Stimulated activated CD8-positive, alpha-beta memory T cell treated with anti-CD3 and anti-CD28 coated beads, Interleukin-4, amount 100 ng/mL, for 24 hours (primary cell): ENCODE measurements at regions not wholly inside any gene's neighbourhood (a gene's known extent, or its start where the extent isn't known, plus 50 kb on each side); places are given as distances from the start of the nearest gene placed in this dataset.

Experiments used
- DNase-seq: peaks from one replicate; pipeline ENCODE4 v3.0.0-alpha.2; 2020; ENCODE audit warnings: low read depth

DNA sequence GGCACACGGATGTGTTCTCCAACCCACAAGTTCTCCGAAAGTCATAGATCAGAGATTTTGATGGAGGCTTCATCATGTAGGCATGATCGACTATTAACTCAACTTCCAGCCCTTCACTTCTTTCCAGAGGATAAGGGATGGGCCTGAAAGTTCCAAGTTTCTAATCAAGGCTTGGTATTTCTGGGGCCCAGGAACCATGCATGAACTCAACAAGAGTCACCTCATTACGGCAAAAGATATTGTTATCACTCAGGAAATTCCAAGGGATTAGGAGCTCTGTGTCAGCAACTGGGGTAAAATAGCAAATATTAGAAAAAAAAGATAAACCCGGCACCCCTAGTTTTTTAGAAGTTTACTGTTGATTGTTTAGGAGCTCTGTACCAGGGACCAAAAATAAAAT lies 240.1 kb upstream of the PPP1R2C start:
- DNase-seq = no peak

DNA sequence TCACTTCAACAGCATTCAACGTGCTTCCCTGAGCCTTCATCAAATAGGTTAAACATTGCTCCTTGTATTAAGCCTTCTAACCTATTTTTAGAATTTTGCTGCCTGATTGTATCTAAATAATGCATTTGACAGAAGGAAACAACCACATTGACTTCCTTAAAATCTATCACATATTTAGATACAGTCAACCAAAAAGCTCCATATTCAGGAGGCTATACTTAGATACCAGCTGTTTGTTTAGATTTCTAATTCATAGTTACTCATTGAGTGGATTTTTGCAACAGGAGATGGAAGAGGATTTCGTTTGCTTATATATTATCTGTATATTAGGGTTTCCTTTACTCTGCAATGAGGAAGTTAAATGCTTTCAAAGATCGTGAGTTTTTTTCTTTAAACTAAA lies 241.1 kb upstream of the PPP1R2C start:
- no peak for DNase-seq

DNA sequence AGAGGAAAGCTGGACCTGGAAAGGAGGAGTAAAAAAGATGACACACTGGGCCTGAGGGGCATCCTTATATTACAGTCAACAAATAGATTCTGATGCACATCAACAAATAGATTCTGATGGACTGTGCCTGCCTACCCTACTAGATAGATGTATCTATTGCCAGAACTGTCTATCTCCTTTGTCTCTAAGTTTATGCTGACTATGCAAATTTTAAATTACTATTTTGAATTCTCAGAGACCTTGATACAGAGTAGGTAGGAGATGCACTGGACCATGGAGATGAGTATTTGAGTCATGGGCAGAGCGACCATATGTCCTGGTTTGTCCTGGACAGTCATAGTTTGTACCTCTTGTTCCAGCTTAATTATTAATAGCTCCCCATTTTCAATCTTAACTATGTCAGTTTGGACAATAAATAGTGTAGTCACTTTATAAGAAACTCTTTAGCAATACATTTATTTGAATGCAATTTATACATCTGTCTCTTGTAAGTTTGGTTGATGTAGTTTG lies 247.9 kb upstream of the PPP1R2C start:
- DNase-seq = no peak

DNA sequence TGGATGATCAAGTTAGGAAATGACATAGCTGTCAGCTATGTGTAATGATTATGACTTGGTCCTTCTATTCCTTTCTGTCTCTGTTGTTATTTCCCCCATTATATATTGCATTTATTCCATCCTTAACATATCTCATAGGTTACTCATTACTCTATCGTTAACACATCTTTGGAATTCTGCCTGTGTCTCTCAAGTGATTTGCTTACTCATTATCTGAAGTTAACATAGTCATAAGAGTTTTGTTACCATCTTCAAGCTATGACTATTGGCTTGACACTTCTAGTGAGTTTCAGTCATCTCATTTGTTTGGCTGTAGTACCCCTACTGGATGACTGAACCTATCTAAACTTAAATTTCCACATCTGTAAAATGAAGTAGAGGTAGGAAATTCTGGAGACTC lies 286.1 kb upstream of the PPP1R2C start:
- no peak for DNase-seq

DNA sequence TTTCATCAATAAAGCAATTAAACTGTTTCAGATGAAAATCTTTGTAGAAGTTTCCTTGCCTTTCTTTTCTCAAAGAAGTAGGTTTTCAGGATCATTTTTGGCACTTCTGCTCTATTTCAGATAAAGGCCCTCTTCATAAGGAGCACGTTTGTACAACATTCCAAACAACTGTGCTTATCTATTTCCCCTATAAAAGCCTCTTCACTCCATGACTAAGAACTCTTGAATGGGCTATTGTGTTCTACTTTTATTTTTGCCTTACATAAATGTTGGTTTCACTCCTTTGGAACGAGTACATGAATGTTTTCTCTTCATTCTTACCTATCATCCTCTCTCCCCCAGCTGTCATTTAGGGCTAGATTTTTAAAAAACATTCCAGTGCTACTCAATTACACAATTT lies 288.0 kb upstream of the PPP1R2C start:
- DNase-seq = no peak

DNA sequence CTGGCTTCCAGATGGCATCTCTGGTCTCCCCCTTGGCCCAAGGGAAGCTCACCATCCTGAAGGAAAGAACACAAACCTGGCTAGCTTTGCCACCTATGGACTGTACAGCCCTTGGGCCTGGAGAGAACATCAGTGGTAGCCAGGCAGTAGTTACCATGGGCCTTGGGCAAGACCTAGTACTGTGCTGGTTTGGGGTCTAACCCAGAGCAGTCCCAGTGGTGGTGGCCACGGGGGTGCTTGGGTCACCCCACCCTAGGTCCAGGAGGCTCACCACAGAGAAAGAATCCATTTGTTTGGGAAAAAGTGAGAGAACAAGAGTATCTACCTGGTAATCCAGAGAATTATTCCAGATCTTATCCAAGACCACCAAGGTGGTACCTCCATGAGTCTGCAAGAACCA lies 290.7 kb upstream of the PPP1R2C start:
- no peak for DNase-seq

DNA sequence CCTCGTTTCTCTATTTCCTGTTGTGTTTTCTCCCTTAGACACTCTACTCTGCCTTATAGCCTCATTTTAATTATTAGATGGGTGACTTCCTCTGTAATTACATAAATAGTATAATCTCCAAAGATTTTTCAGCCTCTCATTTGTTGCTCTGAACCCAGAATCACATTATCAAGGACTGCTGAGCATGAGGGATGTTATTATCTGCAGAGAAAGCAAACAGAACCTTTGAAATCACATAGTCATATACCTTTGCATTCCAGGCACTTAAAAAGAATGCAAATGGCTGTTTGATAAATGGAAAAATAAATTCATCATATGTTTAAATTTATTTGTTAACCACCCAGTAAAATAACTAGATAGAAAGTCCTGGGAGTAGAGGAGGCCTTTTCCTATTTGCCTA lies 305.1 kb upstream of the PPP1R2C start:
- no peak for DNase-seq

DNA sequence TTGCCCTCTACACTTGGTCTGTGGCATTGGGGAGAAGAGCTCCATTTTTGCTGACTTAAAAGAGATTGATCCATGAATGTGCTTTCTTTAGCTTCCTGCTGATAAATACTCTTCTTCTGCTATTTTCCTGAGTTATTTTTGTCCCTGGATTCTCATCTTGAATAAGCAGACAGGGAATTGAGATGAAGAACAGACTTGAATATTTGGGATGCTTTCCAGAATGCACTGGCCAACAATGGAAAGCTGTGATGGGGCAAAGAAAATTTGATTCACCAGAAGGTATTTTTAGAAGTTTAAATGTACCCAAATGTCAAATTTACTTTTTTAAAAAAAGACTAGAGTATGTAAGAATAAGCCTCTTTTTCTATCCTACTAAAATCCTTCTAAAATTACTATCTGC lies 309.9 kb upstream of the PPP1R2C start:
- no peak for DNase-seq

DNA sequence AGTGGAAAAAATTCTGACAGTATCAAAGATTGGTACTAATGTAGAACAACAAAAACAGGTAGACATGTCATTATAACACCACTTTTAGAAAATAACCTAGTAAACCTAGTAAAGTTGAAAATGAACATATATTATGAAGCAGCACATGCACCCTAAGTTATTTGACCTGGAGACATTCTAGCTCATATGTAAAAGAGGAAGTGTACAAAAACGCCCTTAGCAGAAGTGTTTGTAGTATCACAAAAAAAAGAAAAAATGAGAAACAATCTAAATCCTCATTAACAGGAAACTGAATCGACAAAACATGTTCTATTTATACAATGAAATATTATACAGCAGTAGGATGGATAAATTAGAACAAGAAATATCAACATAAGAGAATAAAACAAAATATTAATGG lies 318.9 kb upstream of the PPP1R2C start:
- no peak for DNase-seq

DNA sequence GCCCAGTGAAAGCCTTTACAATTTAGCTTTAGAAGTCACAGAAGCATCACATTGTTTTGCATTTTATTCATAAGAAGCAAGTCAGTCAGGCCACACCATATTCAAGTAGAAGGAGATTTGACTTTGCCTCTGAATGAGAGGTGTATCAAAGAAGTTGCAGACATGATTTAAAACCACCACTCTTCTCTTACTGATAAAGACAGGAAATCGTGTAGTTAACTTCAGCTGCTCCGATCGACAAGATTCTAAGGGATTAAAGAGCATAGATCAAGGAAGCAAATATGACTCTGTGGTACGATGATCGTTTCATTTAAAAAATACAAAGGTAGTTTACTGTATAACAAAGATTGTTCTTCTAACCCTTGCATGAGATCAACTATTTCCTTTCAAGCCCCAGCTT lies 328.0 kb upstream of the PPP1R2C start:
- DNase-seq = no peak

DNA sequence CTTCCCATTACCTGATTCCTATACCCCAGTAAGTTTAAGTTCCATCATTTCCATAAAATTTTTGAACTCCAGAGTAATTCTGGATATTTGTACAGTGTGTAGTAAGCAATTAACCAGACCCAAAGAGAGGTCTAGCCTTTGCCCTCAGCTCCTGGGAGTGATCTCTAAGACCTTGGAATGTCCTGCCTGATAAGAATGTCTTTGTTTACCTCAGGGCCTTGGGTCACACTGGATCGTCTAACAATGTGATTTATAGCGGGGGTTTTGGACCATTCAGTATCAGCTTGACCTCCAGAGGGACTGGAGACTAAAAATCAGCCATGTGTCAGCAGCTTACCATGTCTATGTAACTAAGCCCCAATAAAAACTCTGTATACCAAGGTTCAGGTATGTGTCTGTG lies 330.9 kb upstream of the PPP1R2C start:
- no peak for DNase-seq

DNA sequence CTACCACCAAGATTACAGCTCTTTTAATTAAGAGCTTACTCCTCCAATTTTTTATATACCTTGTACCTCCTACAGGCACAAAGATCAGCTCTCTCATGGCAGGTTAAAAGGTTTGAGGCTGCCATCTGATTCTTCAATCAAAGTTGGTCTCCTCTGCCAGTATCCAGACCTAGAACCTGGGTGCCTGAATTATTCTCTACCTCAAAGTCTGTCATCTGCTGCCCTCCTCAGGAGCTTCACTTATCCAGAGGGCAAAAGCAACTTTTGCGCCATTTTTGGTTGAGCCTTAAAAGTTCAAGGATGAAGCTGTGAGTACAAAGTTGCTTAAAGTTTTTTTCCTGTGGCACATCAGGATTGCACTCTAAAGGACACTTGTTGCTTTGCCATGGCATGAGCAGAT lies 343.7 kb upstream of the PPP1R2C start:
- DNase-seq = no peak

DNA sequence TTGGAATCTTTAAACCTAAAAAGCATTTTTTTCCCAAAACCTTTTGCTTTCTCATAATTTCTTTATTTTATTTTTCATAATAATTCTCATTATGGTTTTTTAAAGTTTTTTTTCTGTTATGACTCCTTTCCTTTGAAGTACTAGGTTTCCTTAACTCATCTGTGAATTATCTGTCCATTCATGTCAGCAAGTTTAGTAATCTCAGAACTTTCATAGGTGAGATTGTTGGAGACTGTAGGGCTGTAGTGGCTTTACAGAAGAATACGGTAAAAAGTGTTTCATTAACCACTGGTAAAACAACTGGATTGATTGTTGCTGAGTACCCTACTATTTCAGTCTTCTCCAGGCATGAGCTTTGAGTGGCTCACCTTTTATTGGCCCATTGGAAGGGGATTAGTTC lies 361.7 kb upstream of the PPP1R2C start:
- no peak for DNase-seq

DNA sequence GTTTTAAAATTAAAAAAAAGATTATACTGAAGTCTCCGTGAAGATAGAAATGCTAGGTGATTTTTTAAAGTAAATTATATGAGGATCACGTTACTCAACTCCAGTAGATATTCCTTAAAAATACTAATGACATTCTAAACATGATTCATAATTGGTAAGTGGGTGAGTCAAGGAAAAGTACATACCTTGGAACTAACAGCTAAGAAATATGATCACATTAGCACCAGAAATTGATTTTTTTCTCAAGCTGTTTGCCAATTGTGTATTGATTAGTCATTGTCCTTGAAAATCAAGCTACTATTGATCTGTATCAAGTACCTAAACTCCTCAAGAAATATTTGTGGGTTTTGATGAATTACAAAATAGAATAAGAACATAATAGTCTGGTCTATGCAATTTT lies 362.6 kb upstream of the PPP1R2C start:
- DNase-seq = no peak

DNA sequence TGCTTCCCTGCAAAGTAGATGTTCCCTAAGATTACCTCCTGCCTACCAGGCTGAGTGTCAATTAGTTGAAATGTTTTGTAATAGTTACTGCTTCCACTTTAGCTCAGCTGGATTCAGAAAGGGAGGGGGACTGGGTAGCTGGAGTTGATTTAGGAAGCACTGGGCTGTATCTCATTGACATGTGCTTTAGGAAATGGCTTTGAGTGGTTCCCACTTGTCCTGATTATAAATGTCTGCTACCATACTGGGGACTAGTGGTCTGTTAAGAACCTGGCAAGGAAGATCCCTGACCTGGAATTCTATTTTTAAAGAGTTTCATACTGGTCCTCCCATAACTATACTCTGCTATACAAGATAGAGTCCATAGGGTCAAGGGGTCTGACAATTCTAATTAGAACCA lies 363.9 kb upstream of the PPP1R2C start:
- no peak for DNase-seq

DNA sequence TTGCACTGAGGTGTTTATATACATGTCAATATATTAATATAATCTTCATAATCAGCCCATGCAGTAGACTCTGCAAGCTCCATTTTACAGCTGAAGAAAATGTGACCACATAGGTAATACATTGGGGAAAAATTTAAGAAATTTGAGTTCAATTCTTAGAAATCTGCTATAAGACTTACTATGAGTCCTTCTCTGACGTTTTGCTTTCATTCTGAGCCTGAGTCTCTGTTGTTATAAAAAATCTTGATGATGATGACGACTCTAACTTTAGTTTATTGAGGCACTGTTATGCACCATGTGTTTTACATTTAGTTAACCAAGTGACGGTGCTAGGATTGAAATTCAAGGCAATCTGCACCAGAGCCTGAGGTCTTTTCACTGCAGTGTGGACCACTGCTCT lies 370.3 kb upstream of the PPP1R2C start:
- no peak for DNase-seq

DNA sequence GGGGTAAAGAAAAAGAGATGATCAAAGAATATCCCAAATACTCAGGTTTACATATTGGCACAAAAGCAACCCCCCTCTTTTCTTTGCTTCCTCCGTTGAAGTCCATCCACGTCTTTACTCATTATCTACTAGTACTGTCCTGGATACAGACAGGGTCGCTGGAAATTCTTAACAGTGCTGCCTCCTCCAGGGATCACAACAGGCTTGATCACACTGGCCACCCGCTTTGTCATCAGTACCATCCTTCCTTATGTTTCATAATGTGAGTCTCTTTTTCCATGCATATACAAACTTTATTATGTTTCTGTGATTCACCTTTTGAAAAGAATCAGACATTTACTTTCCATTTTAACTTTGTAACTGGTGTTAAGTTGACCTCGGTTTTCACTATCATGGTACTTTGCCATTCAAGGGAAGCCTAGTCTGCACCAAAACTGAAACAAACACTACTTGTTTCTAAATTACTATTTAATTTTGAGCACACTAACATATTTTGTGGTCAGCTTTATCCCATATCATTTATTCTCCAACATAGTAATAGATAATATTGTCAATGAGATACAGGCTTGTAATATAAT lies 387.5 kb upstream of the PPP1R2C start:
- DNase-seq = no peak

DNA sequence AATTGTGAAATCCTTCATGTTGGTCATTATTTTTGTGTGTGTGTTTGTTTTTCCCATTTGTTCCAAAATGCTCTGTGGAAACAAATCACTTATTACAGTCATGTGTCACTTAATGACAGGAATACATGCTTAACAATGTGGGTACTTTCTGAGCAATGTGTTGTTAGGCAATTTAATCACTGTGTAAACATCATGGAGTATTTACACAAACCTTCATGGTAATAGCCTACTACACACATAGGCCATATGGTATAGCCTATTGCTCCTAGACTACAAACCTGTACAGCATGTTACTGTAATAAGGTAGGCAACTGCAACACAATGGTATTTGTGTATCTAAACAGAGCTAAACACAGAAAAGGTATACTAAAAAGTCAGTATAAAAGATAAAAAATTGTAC lies 388.9 kb upstream of the PPP1R2C start:
- DNase-seq = no peak

DNA sequence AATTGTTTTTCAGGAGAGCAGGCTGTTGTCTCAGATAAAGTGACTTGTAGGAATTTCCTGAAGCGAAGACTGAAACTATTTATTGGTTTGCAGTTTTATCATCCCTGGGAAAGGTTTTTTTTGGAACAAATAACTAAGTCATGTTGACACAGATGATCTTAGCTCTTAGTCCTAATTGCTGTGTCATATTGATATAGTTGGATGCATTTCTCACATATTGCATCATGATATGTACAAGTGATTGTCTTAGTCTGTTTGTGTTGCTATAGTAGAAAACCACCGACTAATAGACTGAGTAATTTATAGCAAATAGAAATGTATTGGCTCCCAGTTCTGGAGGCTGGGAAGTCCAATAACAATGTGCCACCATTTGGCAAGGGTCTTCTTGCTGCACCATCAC lies 397.5 kb upstream of the PPP1R2C start:
- DNase-seq = no peak

DNA sequence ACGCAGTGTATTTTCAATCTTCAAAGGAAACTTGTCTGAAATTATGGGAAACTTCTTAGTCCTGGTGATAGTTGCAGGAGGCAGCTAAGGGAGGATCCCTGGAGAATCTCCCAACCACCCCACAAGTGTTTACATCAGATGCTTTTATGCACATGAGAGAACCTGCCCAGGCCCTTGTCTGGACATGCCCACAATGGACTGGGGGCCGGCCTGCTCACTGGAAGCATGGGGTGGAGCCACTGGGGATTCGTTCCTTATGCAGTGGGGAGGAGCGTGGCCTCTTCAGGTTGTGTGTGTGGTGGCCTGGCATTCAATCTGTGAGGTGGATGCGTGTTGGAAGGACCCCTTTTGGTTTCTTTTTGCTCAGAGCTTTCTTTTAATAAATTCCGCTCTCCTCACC lies 398.7 kb upstream of the PPP1R2C start:
- DNase-seq = no peak

DNA sequence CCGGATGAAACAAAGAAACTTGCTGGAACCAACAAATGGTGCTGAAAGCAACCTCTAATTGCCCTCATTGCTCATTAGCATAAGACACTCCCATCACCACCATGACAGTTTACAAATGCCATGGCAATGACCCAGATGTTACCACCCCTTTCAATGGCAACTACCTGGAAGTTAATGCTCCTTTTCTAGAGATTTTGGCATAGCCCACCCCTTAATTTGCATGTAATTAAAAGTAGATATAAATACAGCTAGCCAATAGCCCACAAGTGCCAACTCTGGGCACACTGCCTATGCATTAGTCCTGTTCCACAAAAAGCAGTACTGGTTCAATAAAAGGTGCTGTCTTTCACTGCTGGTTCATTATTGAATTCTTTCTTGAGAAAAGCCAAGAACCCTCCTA lies 410.3 kb upstream of the PPP1R2C start:
- DNase-seq = no peak

DNA sequence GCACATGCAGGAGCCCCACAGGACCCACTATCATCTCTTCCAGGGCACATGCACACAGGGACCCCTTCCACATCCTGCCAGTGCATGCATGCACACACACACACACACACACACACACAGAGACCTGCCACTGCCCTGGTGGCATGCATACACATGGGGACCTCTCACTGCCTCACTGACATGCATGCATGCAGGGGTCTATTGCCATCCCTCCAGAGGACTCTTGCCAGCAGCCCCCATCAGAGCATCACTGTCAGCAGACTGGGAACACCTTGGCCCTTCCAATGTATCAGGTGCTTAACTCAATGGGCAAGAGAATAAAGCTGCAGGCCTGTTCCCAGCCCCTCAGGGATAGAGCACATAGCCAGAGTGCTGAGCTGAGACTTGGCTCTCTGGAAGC lies 433.6 kb upstream of the PPP1R2C start:
- DNase-seq = no peak

DNA sequence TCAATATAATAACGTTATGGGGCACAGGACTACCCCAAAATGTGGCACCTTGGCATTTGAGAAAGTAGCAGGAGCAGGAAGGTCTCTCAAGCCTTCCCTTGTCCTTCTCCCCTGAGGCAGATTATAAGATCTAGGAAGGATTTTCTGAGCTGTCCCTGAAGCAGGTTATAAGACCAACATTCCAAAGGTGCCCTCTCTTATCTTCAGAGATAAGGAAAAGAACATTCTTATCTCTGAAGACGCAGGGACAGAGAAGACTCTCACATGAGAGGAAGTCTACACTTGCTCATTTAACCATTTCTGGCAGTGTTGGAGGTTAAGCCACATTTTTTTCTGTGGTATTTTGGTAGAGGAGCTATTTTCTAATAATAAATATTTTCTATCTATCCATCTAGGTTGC lies 437.9 kb upstream of the MAOA start:
- no peak for DNase-seq

DNA sequence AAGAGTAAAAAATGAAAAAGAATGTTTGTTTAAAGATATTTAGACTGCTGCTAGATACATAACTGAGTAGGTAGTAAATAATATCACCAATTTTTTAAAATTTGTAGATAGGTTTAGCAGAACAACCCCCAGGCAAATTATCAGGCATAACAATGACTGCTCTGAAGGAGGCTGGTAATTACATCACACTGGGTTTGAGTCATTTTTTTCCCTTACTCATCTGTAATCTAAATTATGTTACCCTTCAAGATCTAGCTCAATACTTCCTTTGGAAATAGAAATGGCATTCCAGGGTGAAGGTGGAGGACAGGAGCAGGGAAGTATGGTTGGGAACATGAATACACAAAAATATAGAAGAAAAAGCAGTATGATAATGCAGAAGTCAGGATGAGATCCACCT lies 431.6 kb upstream of the MAOA start:
- no peak for DNase-seq
